GM23248 (cell line): ENCODE measurements at regions not wholly inside any gene's neighbourhood (a gene's known extent, or its start where the extent isn't known, plus 50 kb on each side); places are given as distances from the start of the nearest gene placed in this dataset.

ENCODE experiments used
- EZH2 ChIP-seq: fragments of 200-600 bp; sonication (generic); IDR thresholded peaks from 2 replicates; pipeline ENCODE4 v1.6.1; 2018; ENCODE audit warnings: antibody characterized with exemption, mild to moderate bottlenecking; ENCODE audit not compliant: insufficient read depth, poor library complexity, severe bottlenecking
- EZH2phosphoT487 ChIP-seq: fragments of 200-600 bp; sonication (generic); IDR thresholded peaks from 2 replicates; pipeline ENCODE4 v1.6.1; 2018; ENCODE audit warnings: antibody characterized with exemption, moderate library complexity, mild to moderate bottlenecking, low read depth; ENCODE audit not compliant: insufficient read depth

GRCh38 chr10:78476844-78477243 lies 443.2 kb downstream of the RPS24 start:
- TF ChIP-seq EZH2 (no peak), EZH2phosphoT487 (no peak)
